Colonic mucosa (tissue), 4 donors: ENCODE measurements at regions not wholly inside any gene's neighbourhood (a gene's known extent, or its start where the extent isn't known, plus 50 kb on each side); places are given as distances from the start of the nearest gene placed in this dataset.

Experiments used
- DNase-seq: peaks from one replicate; pipeline ENCODE4 v3.0.0-alpha.2; 2020
- H3K27ac ChIP-seq: fragments of 200-600 bp; one replicate; pipeline ENCODE4 v1.8.0; 2021
- H3K27me3 ChIP-seq: fragments of 200-600 bp; one replicate; pipeline ENCODE4 v1.8.0; 2021
- H3K36me3 ChIP-seq: fragments of 200-600 bp; one replicate; pipeline ENCODE4 v1.8.0; 2021
- H3K4me1 ChIP-seq: fragments of 200-600 bp; one replicate; pipeline ENCODE4 v1.8.0; 2021; ENCODE audit warnings: mild to moderate bottlenecking
- H3K4me3 ChIP-seq: fragments of 200-600 bp; one replicate; pipeline ENCODE4 v1.8.0; 2021
- H3K9ac ChIP-seq, 2 donors: one replicate each; pipeline ENCODE4 v1.7.0; 2013; ENCODE audit warnings: control low read depth in 2 of 2, low read depth in 2 of 2, low read length in 2 of 2
- H3K9me3 ChIP-seq: fragments of 200-600 bp; one replicate; pipeline ENCODE4 v1.8.0; 2021
- intact Hi-C: fragments of 100-400 bp; cut with DNase I; formaldehyde crosslinking; loops from one replicate; pipeline ENCODE4 v1.14.1; 2022
- TF ChIP-seq, protein P1 (sequence below): fragments of 200-600 bp; IDR thresholded peaks from one replicate; pipeline ENCODE4 v1.8.0; 2022; ENCODE audit warnings: antibody characterized with exemption, mild to moderate bottlenecking
- donor health status: healthy.
- donor health status: DM: no; HTN: no; CAD: no.
- donor health status: DM: no; HTN: no; CAD: no.

DNA sequence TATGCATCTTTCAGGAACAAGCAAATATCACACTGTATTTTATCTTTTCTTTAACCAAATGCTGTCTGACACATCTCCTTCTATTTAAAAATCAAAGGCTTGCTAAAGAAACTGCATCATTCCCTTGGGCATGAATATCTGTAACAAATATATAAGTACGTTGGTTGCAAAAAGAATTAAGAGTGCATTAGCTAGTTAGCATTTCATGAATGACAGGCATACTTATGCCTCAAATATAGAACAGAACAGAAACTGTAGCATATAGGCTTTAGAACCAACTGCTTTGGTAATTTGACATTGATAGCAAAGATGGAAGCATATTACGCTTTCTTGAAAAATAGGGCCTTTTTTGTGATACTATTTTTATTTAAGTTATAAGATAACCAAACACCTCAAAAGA lies 761.2 kb downstream of the MAT2B start:
- no peak overlapping the region for H3K4me3 ChIP-seq

DNA sequence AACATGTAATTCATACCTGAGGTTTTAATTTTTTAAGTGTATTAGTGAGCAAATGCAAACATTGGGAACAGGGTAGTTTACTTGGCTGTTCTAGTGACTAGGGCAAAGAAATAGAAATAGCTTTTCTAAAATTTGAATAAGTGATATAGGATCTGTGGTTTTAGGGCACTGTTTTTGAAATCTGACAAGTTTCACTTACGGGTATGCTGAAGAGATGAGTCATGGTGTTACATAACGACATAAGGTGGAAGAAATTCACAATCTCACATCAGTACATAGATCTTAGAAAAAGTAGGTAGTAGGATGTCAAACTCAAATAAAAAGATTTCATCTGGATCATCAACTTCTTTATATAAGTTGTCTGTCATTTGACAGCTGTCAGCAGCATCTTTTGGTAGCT lies 772.3 kb downstream of the MAT2B start:
- TF ChIP-seq, protein P1, sequence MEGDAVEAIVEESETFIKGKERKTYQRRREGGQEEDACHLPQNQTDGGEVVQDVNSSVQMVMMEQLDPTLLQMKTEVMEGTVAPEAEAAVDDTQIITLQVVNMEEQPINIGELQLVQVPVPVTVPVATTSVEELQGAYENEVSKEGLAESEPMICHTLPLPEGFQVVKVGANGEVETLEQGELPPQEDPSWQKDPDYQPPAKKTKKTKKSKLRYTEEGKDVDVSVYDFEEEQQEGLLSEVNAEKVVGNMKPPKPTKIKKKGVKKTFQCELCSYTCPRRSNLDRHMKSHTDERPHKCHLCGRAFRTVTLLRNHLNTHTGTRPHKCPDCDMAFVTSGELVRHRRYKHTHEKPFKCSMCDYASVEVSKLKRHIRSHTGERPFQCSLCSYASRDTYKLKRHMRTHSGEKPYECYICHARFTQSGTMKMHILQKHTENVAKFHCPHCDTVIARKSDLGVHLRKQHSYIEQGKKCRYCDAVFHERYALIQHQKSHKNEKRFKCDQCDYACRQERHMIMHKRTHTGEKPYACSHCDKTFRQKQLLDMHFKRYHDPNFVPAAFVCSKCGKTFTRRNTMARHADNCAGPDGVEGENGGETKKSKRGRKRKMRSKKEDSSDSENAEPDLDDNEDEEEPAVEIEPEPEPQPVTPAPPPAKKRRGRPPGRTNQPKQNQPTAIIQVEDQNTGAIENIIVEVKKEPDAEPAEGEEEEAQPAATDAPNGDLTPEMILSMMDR = no peak
- Histone ChIP-seq H3K4me1 (no peaks in the 10 kb centered on the region), H3K36me3 (no peaks in the 10 kb centered on the region), H3K27ac (no peak overlapping the region), H3K9me3 (no peaks in the 10 kb centered on the region), H3K9ac (no peak overlapping the region), H3K4me3 (no peak overlapping the region), H3K27me3 (no peaks in the 10 kb centered on the region)
- no peak for DNase-seq
- intact Hi-C loops = no loop called here

More for the DNA sequence above, 761.2 kb downstream of the MAT2B start:
- Histone ChIP-seq H3K27me3 (no peaks in the 10 kb centered on the region), H3K27ac (no peak overlapping the region), H3K9me3 (no peaks in the 10 kb centered on the region), H3K4me1 (no peaks in the 10 kb centered on the region), H3K36me3 (no peaks in the 10 kb centered on the region), H3K9ac (no peak overlapping the region)
- TF ChIP-seq, protein P1 = no peak
- no peak for DNase-seq
- intact Hi-C loops = no loop called here

DNA sequence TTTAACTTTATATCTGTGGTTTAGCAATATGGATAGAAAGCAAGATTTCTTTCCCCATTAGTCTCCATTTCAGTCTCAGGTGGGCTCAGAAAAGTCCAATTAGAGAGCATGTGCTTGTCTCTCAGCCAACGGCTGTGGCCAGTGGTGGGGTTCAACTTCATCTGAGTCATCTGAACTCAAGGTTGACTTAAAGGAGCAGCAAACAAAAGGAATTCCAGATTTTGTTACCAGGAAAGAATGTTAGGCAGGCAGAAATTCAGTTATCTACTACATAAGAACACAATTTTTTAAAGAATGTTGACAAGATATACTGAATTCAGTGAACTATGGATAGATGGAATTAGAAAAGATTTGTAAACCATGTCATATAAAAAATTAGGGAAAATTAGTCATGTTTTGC lies 784.1 kb downstream of the MAT2B start:
- intact Hi-C loops = no loop called here

GRCh38 chr5:164296603-164297080 lies 791.2 kb downstream of the MAT2B start:
- Histone ChIP-seq H3K4me3 (no peak overlapping the region), H3K4me1 (no peaks in the 10 kb centered on the region), H3K9ac (no peak overlapping the region), H3K27ac (no peak overlapping the region), H3K36me3 (no peaks in the 10 kb centered on the region), H3K27me3 (no peaks in the 10 kb centered on the region), H3K9me3 (no peaks in the 10 kb centered on the region)
- DNase-seq = no peak
- intact Hi-C loops = no loop called here
- TF ChIP-seq, protein P1 = no peak

More for the DNA sequence above, 784.1 kb downstream of the MAT2B start:
- Histone ChIP-seq H3K36me3 (no peaks in the 10 kb centered on the region), H3K27me3 (no peaks in the 10 kb centered on the region), H3K9ac (no peak overlapping the region), H3K4me3 (no peak overlapping the region), H3K4me1 (no peaks in the 10 kb centered on the region), H3K9me3 (no peaks in the 10 kb centered on the region), H3K27ac (no peak overlapping the region)
- no peak for DNase-seq
- TF ChIP-seq, protein P1 = no peak

DNA sequence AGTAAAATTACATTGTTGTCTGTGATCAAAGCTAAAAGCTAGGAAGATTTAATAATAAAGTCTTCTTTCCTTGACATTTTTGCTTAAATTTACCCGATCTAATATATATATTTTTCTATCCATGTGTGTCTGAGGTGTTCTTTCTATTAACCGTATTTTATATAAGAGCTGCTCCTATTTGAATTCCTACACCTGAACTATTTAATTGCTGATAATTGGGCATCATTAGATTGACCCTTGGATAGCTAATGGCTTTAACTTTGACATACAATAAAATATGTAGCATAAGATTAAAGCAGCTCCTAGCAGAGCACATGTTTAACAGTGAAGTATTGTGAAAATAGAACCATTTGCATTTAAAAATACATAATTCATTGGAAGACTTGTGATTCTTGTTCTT lies 792.7 kb downstream of the MAT2B start:
- DNase-seq = no peak
- no peaks in the 10 kb centered on the region for H3K36me3 ChIP-seq
- H3K4me3 ChIP-seq = no peak overlapping the region
- no peaks in the 10 kb centered on the region for H3K9me3 ChIP-seq
- H3K9ac ChIP-seq = no peak overlapping the region
- TF ChIP-seq, protein P1 = no peak
- H3K27me3 ChIP-seq = no peaks in the 10 kb centered on the region
- no peak overlapping the region for H3K27ac ChIP-seq
- intact Hi-C loops = no loop called here
- H3K4me1 ChIP-seq = no peaks in the 10 kb centered on the region
